Mucosa of descending colon (tissue), 3 donors: ENCODE measurements at regions not wholly inside any gene's neighbourhood (a gene's known extent, or its start where the extent isn't known, plus 50 kb on each side); places are given as distances from the start of the nearest gene placed in this dataset.

Experiments used
- ATAC-seq: fragments of 200-7000 bp; cut with Tn5 transposase; one replicate; pipeline ENCODE4 v1.9.1; 2020; ENCODE audit warnings: mild to moderate bottlenecking, moderate library complexity
- DNase-seq, 3 donors: peaks; one replicate each; pipeline ENCODE4 v3.0.0-alpha.2; 2020
- H3K36me3 ChIP-seq: fragments of 200-600 bp; one replicate; pipeline ENCODE4 v1.8.0; 2021; ENCODE audit warnings: low read depth, mild to moderate bottlenecking
- H3K4me1 ChIP-seq: fragments of 200-600 bp; one replicate; pipeline ENCODE4 v1.8.0; 2021; ENCODE audit warnings: low read depth, mild to moderate bottlenecking
- H3K4me3 ChIP-seq: fragments of 200-600 bp; one replicate; pipeline ENCODE4 v1.8.0; 2021; ENCODE audit warnings: mild to moderate bottlenecking
- H3K9me3 ChIP-seq: fragments of 200-600 bp; one replicate; pipeline ENCODE4 v1.8.0; 2021; ENCODE audit warnings: mild to moderate bottlenecking
- CTCF ChIP-seq: fragments of 200-600 bp; IDR thresholded peaks from one replicate; pipeline ENCODE4 v1.8.0; 2022; ENCODE audit warnings: antibody characterized with exemption, mild to moderate bottlenecking
- intact Hi-C, 2 donors: fragments of 100-400 bp; cut with DNase I in 1 of 2; cut with micrococcal nuclease in 1 of 2; formaldehyde crosslinking; loops; one replicate each; pipeline versions ENCODE4 v1.11.0 to v1.11.1; 2022; cut with DNase I, micrococcal nuclease
- donor health status: DM: no; HTN: no; CAD: no; lungs with moderate emphysema.
- donor health status: DM: no; HTN: no; CAD: no.
- donor health status: DM: no; HTN: yes; CAD: no.

GRCh38 chr1:78715181-78715661 lies 65.6 kb downstream of the IFI44 start:
- ATAC-seq (no peak), DNase-seq (no peak)
- intact Hi-C loops: no loop called here
- no peaks in the 10 kb centered on the region for H3K9me3 ChIP-seq
- no peak for TF ChIP-seq CTCF
- H3K36me3 ChIP-seq: no peaks in the 10 kb centered on the region
- H3K4me3 ChIP-seq: no peak overlapping the region
- no peaks in the 10 kb centered on the region for H3K4me1 ChIP-seq

GRCh38 chr1:78716186-78716585 lies 66.6 kb downstream of the IFI44 start:
- intact Hi-C loops: no loop called here
- Histone ChIP-seq H3K4me3 (no peak overlapping the region), H3K4me1 (no peaks in the 10 kb centered on the region), H3K9me3 (no peaks in the 10 kb centered on the region), H3K36me3 (no peaks in the 10 kb centered on the region)
- ATAC-seq (no peak), DNase-seq (no peak)
- no peak for TF ChIP-seq CTCF

GRCh38 chr1:78718566-78718965 lies 68.9 kb downstream of the IFI44 start:
- no peak for TF ChIP-seq CTCF
- DNase-seq (no peak), ATAC-seq (no peak)
- H3K4me1 ChIP-seq: no peaks in the 10 kb centered on the region
- H3K4me3 ChIP-seq: no peak overlapping the region
- H3K9me3 ChIP-seq: no peaks in the 10 kb centered on the region
- intact Hi-C loops: no loop called here
- H3K36me3 ChIP-seq: no peaks in the 10 kb centered on the region

- Histone ChIP-seq H3K36me3 (no peaks in the 10 kb centered on the region), H3K4me3 (no peak overlapping the region), H3K9me3 (no peaks in the 10 kb centered on the region), H3K4me1 (no peaks in the 10 kb centered on the region)
- no peak for TF ChIP-seq CTCF
- ATAC-seq (no peak), DNase-seq (no peak)
- intact Hi-C loops: no loop called here
These were observed 71.5 kb downstream of the IFI44 start for GRCh38 chr1:78721136-78721535.

- ATAC-seq (no peak), DNase-seq (no peak)
- intact Hi-C loops: no loop called here
- no peak overlapping the region for H3K4me3 ChIP-seq
- H3K4me1 ChIP-seq: no peaks in the 10 kb centered on the region
- H3K36me3 ChIP-seq: no peaks in the 10 kb centered on the region
- TF ChIP-seq CTCF: no peak
- no peaks in the 10 kb centered on the region for H3K9me3 ChIP-seq
These were observed 72.5 kb downstream of the IFI44 start for GRCh38 chr1:78722105-78722504.

GRCh38 chr1:78722521-78722920 lies 72.9 kb downstream of the IFI44 start:
- H3K4me3 ChIP-seq: no peak overlapping the region
- no peaks in the 10 kb centered on the region for H3K4me1 ChIP-seq
- no peaks in the 10 kb centered on the region for H3K36me3 ChIP-seq
- DNase-seq (no peak), ATAC-seq (no peak)
- intact Hi-C loops: no loop called here
- TF ChIP-seq CTCF: no peak
- H3K9me3 ChIP-seq: no peaks in the 10 kb centered on the region
